Muscle of arm (tissue), 1 donor: ENCODE measurements at regions not wholly inside any gene's neighbourhood (a gene's known extent, or its start where the extent isn't known, plus 50 kb on each side); places are given as distances from the start of the nearest gene placed in this dataset.
"Not testable (repeated sequence)": the region's sequence is repeated elsewhere in the genome, so short reads cannot be mapped to it uniquely, and the experiment has no call there.

Experiments
- DNase-seq: peaks from one replicate; pipeline ENCODE4 v3.0.0-alpha.2; 2013

DNA sequence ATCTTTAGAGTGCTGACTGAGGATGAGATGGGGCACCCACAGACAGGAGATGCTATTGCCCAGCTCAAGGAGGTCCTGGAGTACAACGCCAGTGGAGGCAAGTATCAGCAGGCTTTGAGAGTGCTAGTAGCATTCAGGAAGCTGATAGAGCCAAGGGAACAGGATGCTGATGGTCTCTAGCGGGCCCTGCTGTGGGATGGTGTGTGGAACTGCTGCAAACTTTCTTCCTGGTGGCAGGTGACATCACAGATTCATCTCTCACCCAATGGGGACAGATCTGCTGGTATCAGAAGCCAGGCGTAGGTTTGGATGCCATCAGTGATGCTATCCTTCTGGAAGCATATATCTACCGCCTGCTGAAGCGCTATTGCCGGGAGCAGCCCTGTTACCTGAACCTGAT, 609.8 kb upstream of the NCAM2 start:
- DNase-seq, result no peak

- DNase-seq, result no peak
Observed at GRCh38 chr21:20396798-20397197, 601.4 kb upstream of the NCAM2 start.

GRCh38 chr21:20404915-20405314, 593.3 kb upstream of the NCAM2 start:
- no peak for DNase-seq

- DNase-seq, result no peak
Observed at GRCh38 chr21:20418353-20418752, 579.9 kb upstream of the NCAM2 start.

DNA sequence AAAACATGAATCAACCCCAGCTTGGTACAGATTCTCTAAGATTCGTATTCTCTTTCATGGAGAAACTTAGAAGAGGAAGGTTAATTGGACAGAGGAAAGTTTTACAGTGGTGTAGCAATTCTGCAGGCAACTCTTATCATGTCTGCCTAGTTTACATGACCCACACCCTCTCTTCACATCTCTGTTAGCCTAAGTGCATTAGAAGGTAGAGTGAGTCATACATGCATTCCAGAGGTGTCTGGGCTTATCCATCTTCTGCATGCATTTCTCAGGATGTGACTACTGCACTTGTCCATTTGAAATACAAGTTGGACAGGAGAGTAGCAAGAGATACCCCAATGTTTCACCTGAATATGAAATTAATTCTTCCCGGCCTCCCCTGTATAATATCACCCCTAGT, 578.4 kb upstream of the NCAM2 start:
- DNase-seq, result no peak

DNA sequence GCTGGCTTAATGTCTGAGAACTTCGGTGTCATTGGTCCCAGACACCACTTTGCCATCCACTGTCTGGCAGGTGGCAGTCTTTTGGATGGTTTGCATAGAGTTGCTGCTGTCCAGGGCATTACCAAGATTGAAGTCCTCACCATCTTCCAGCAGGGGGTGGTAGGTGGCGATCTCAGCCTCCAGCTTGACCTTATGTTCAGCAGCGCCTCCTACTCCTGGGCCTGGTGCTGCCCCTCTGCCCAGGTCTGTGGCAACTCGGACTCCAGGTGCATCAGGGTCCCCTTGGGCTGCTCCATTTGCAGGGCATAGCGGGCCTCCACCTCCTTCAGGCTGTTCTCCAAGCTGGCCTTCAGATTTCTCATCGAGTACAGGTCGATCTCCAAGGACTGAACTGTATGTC, 573.3 kb upstream of the NCAM2 start:
- DNase-seq, result no peak

GRCh38 chr21:20425856-20426255, 572.4 kb upstream of the NCAM2 start:
- no peak for DNase-seq

GRCh38 chr21:20440338-20440737, 557.9 kb upstream of the NCAM2 start:
- no peak for DNase-seq

DNA sequence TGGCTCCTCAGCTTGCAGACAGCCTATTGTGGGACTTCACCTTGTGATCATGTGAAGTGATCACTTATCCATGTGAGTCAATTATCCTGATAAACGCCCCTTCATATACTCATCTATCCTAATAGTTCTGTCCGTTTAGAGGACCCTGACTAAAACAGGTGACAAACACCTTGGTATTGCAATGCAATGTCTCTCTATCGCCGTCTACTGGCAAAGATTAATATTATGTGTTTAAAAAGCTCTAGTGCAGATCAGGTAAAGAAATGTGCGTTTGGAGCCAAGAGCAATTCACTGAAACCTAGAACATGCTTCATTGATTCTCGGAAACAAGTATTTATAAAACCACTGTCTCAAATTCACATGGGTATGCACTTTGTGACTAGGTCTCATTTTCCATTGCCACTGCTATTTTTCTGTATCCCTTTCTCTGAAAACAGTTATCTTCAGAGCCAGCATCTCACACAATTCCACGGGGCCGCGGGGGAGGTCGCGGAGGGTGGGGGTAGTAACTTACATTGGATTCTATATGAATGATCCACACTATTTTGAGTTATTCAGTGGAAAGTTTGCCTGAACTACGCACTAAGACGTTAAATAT, 554.6 kb upstream of the NCAM2 start:
- DNase-seq, result no peak

GRCh38 chr21:20445971-20446370, 552.2 kb upstream of the NCAM2 start:
- DNase-seq, result no peak

- DNase-seq, result no peak
Observed at GRCh38 chr21:20451046-20451445, 547.2 kb upstream of the NCAM2 start.

DNA sequence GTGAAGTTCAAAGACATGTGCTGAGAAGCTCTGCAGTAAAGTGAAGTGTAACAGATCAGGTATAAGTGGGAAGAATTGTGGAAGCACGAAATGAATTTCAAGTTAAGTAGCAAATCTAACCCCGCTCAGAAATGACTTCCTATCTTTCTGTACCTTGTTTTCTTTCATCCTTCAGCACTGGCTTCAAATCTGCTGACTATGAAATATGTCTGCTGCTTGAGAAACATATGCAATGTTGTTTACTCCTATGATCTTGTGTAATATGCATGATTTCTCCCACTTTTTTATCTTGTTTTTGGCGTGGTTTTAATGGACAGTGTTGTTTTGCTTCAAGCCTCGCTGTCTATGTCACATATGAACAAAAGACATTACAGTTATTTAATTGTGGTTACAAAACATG, 545.3 kb upstream of the NCAM2 start:
- no peak for DNase-seq

- no peak for DNase-seq
Observed at GRCh38 chr21:20459838-20460237, 538.4 kb upstream of the NCAM2 start.

- DNase-seq, result no peak
Observed at GRCh38 chr21:20463362-20463761, 534.8 kb upstream of the NCAM2 start.

DNA sequence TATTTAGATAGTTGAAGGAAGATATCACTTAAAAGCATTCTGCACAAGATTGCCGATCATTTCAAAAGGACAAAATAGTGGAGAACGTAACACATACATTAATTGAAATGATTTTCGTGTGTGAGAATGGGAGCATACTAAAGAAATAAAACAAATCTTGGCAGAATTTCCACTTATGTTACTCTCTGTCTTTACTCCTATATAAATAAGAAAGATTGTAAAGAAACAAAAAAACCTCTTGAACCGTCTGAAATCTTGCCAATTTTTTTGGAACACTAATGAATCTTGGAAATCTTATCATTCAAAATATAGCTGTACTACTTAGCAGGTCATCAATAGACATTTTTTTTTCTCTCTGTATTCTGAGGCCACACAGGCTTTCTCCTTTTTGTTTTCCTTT, 528.8 kb upstream of the NCAM2 start:
- no peak for DNase-seq

GRCh38 chr21:20486303-20486702, 511.9 kb upstream of the NCAM2 start:
- DNase-seq, result no peak

GRCh38 chr21:20502915-20503314, 495.3 kb upstream of the NCAM2 start:
- DNase-seq, result not testable (repeated sequence)

GRCh38 chr21:20507783-20508182, 490.4 kb upstream of the NCAM2 start:
- DNase-seq, result no peak

DNA sequence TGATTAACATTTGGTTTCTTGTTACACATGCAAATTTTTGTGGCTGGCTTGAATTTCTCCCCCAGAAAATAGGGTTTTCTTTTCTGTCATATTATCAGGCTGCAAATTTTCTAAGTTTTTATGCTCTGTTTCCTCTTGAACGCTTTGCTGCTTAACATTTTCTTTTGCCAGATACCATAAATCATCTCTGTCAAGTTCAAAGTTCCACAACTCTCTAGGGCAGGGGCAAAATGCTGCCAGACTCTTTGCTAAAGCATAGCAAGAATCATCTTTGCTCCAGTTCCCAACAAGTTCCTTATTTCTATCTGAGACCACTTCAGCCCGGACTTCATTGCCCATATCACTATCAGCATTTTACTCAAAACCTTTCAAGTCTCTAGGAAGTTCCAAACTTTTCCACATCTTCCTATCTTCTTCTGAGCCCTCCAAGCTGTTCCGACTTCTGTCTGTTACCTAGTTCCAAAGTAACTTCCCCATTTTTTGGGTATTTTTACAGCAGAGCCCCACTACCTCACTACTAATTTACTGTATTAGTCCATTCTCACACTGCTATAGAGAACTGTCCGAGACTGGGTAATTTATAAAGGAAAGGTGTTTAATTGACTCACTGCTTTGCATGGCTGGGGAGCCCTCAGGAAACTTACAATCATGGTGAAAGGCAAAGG, 486.9 kb upstream of the NCAM2 start:
- DNase-seq, result no peak

- DNase-seq, result no peak
Observed at GRCh38 chr21:20515446-20515845, 482.8 kb upstream of the NCAM2 start.

DNA sequence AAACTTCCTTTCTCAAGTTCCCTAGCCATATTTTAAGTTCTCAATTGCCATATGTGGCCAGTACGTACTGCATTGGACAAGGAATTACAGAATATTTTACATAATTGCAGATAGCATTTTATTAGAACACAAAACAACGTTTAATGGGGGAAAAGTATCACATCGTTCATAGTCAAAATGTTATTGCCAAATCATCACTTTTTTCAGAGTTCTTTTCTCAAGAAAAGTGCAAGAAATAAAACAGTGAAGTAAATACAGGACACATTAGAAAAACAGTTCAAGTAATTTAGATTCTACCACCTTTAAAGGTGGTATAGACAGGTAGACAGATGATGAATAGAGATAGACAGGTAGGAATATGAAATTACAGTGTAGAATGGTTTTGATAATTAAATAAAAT, 479.1 kb upstream of the NCAM2 start:
- no peak for DNase-seq

GRCh38 chr21:20522611-20523010, 475.6 kb upstream of the NCAM2 start:
- DNase-seq, result no peak

DNA sequence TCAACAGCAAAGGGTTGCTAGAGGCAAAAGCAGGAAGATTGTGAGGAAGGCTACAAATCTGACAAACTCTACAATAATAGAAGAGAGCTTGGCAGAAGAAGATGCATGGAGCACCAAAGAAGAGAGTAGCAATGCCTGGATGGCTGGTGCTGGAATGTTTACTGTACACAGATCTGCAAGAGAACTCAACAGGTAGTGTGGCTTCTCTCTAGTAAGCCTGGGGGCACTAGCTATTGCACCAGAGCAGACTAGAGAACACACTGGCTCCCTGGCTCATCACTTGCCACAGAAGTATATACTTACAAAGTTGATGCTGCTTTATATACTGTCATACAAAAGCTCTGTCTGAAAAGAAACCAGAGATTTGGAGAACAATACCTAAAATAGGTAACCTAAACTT, 475.0 kb upstream of the NCAM2 start:
- no peak for DNase-seq
